PC-3 (cell line): ENCODE measurements at regions not wholly inside any gene's neighbourhood (a gene's known extent, or its start where the extent isn't known, plus 50 kb on each side); places are given as distances from the start of the nearest gene placed in this dataset.

ENCODE experiments used
- EZH2 ChIP-seq: fragments of 300-600 bp; sonication (generic); IDR thresholded peaks from one replicate; pipeline ENCODE4 v1.6.1; 2017; ENCODE audit warnings: antibody characterized with exemption, mild to moderate bottlenecking, low read length; ENCODE audit not compliant: unreplicated experiment
- TF ChIP-seq, protein P1 (sequence below): fragments of 300-600 bp; sonication (generic); conservative IDR thresholded peaks from 2 replicates; pipeline ENCODE4 v1.5.1; 2017; ENCODE audit warnings: antibody characterized with exemption, low read depth, mild to moderate bottlenecking, low read length

DNA sequence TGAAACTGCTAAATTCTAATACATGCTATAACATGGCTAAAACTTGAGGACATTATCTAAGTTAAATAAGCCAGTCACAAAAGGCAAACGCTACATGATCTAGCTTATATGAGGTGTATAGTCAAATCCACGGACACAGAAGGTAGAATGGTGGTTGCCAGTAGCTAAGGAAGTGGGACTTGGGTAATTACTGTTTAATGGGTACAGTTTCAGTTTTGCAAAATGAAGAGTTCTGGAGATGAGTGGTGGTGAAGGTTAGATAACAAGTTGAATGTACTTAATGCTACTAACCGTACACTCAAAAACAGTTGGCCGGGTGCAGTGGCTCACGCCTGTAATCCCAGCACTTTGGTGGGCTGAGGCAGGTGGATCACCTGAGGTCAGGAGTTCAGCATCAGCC is 644.5 kb upstream of the DIPK2B start:
- TF ChIP-seq, protein P1, sequence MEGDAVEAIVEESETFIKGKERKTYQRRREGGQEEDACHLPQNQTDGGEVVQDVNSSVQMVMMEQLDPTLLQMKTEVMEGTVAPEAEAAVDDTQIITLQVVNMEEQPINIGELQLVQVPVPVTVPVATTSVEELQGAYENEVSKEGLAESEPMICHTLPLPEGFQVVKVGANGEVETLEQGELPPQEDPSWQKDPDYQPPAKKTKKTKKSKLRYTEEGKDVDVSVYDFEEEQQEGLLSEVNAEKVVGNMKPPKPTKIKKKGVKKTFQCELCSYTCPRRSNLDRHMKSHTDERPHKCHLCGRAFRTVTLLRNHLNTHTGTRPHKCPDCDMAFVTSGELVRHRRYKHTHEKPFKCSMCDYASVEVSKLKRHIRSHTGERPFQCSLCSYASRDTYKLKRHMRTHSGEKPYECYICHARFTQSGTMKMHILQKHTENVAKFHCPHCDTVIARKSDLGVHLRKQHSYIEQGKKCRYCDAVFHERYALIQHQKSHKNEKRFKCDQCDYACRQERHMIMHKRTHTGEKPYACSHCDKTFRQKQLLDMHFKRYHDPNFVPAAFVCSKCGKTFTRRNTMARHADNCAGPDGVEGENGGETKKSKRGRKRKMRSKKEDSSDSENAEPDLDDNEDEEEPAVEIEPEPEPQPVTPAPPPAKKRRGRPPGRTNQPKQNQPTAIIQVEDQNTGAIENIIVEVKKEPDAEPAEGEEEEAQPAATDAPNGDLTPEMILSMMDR: no peak
- TF ChIP-seq EZH2: no peak
